HS-5 (cell line): ENCODE measurements at regions not wholly inside any gene's neighbourhood (a gene's known extent, or its start where the extent isn't known, plus 50 kb on each side); places are given as distances from the start of the nearest gene placed in this dataset.
"Not testable (repeated sequence)": the region's sequence is repeated elsewhere in the genome, so short reads cannot be mapped to it uniquely, and the experiment has no call there.

Experiments
- DNase-seq: peaks from one replicate; pipeline ENCODE4 v3.0.0-alpha.2; 2012; ENCODE audit warnings: low read depth

- DNase-seq: not testable (repeated sequence)
Observed at GRCh38 chr17:13659051-13659450, 57.3 kb upstream of the HS3ST3A1 start.

GRCh38 chr17:13665872-13666635 is 64.3 kb upstream of the HS3ST3A1 start:
- no peak for DNase-seq

- no peak for DNase-seq
Observed at GRCh38 chr17:13671341-13671740, 69.6 kb upstream of the HS3ST3A1 start.

- no peak for DNase-seq
Observed at GRCh38 chr17:13671771-13672170, 70.0 kb upstream of the HS3ST3A1 start.

- no peak for DNase-seq
Observed at GRCh38 chr17:13678361-13678760, 76.6 kb upstream of the HS3ST3A1 start.

GRCh38 chr17:13678841-13679240 is 77.1 kb upstream of the HS3ST3A1 start:
- no peak for DNase-seq

GRCh38 chr17:13688716-13689115 is 87.0 kb upstream of the HS3ST3A1 start:
- DNase-seq: no peak

- DNase-seq: peak; percentile 16
Observed at GRCh38 chr17:13690806-13691205, 89.1 kb upstream of the HS3ST3A1 start.

GRCh38 chr17:13694934-13695333 is 93.2 kb upstream of the HS3ST3A1 start:
- no peak for DNase-seq

- DNase-seq: no peak
Observed at GRCh38 chr17:13698832-13699231, 97.1 kb upstream of the HS3ST3A1 start.

- DNase-seq: no peak
Observed at GRCh38 chr17:13699261-13699660, 97.5 kb upstream of the HS3ST3A1 start.

GRCh38 chr17:13702266-13702665 is 100.5 kb upstream of the HS3ST3A1 start:
- DNase-seq: no peak

GRCh38 chr17:13704333-13704732 is 102.6 kb upstream of the HS3ST3A1 start:
- peak; percentile 65 for DNase-seq

GRCh38 chr17:13705221-13705620 is 103.5 kb upstream of the HS3ST3A1 start:
- no peak for DNase-seq

GRCh38 chr17:13721705-13722104 is 120.0 kb upstream of the HS3ST3A1 start:
- DNase-seq: no peak

GRCh38 chr17:13725288-13725990 is 123.7 kb upstream of the HS3ST3A1 start:
- no peak for DNase-seq

GRCh38 chr17:13727441-13728171 is 125.9 kb upstream of the HS3ST3A1 start:
- DNase-seq: peak; percentile 82

- peak; percentile 84 for DNase-seq
Observed at GRCh38 chr17:13728781-13729180, 127.1 kb upstream of the HS3ST3A1 start.

GRCh38 chr17:13729466-13730134 is 127.9 kb upstream of the HS3ST3A1 start:
- no peak for DNase-seq

GRCh38 chr17:13734880-13735279 is 133.2 kb upstream of the HS3ST3A1 start:
- DNase-seq: no peak

- no peak for DNase-seq
Observed at GRCh38 chr17:13735444-13735843, 133.7 kb upstream of the HS3ST3A1 start.

GRCh38 chr17:13735861-13736260 is 134.1 kb upstream of the HS3ST3A1 start:
- no peak for DNase-seq
